Prostate gland (tissue), 2 donors: ENCODE measurements at regions not wholly inside any gene's neighbourhood (a gene's known extent, or its start where the extent isn't known, plus 50 kb on each side); places are given as distances from the start of the nearest gene placed in this dataset.

Experiments
- POLR2AphosphoS5 ChIP-seq: sonication (generic); formaldehyde crosslinking; IDR thresholded peaks from one replicate; pipeline ENCODE4 v1.6.1; 2017; ENCODE audit warnings: antibody characterized with exemption
- TF ChIP-seq, protein P1 (sequence below), 4 experiments: fragments of 200-600 bp in 2 of 4; fragments of 450-650 bp in 2 of 4; sonication (generic) in 2 of 4; IDR thresholded peaks; 1 replicate in 3 of 4; 2 replicates in 1 of 4; pipeline ENCODE4 v1.5.1; 2016 to 2019; ENCODE audit warnings: antibody characterized with exemption in 4 of 4, mild to moderate bottlenecking in 2 of 4, moderate library complexity in 2 of 4

DNA sequence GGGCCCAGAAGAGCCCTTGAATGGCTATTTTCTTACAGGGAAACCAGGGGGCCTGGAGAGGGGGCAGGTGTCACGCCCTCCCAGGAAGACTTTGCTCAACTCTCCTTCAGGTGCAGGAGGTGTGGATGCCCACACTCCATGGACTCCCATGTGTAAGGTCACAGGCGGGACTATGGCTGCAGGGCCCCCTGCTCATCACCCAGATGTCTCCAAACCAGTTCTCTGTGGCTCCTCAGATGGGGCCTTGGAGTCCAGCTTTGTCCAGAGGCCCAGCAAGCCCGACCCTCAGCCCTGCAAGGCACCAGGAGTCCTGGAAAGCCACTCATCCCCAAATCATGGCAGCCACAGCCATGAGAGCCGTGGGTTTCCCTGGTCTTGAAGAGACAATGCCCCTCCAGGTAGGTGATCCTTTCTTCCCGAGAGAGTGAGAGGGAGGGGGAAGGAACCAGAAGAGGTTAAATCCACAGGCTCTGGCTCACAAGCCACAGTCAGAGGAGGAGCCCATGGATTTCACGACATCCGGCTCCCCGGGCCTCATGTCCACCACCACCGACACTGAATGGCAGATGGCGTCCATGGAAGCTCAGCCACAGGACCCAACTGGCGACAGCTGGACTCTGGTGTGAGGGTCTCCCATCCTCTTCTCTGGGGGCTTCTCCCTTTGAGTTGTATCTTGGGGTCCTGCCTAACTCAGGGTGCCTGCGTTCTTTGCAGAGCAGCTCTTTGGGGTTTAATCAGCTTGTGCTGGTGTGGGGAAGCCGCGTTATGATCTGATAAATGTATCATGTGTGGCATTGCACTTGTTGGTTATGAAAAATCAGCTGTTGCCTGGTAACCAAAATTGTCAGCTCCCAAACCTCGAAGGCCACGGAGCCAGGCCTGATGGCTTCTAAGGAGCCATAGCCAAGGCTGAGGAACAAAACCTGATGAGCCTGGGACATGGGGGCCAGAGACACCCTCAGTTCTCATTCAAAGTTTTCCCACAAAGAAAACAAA lies 620.4 kb downstream of the BRD1 start:
- no peak for TF ChIP-seq POLR2AphosphoS5
- TF ChIP-seq, protein P1, sequence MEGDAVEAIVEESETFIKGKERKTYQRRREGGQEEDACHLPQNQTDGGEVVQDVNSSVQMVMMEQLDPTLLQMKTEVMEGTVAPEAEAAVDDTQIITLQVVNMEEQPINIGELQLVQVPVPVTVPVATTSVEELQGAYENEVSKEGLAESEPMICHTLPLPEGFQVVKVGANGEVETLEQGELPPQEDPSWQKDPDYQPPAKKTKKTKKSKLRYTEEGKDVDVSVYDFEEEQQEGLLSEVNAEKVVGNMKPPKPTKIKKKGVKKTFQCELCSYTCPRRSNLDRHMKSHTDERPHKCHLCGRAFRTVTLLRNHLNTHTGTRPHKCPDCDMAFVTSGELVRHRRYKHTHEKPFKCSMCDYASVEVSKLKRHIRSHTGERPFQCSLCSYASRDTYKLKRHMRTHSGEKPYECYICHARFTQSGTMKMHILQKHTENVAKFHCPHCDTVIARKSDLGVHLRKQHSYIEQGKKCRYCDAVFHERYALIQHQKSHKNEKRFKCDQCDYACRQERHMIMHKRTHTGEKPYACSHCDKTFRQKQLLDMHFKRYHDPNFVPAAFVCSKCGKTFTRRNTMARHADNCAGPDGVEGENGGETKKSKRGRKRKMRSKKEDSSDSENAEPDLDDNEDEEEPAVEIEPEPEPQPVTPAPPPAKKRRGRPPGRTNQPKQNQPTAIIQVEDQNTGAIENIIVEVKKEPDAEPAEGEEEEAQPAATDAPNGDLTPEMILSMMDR (IDR thresholded peaks at IDR 0.05), result no peak
